GM12873 (cell line): ENCODE measurements at regions not wholly inside any gene's neighbourhood (a gene's known extent, or its start where the extent isn't known, plus 50 kb on each side); places are given as distances from the start of the nearest gene placed in this dataset.
A peak's percentile ranks its signal among the peaks of the same experiment; 100 is the strongest.

Experiments used
- TF ChIP-seq, protein P1 (sequence below): IDR thresholded peaks from 2 replicates; pipeline ENCODE4 v1.5.1; 2012; ENCODE audit warnings: low read depth, mild to moderate bottlenecking, moderate library complexity, low read length, control low read depth; ENCODE audit not compliant: insufficient read depth; ENCODE audit errors: missing control alignments

DNA sequence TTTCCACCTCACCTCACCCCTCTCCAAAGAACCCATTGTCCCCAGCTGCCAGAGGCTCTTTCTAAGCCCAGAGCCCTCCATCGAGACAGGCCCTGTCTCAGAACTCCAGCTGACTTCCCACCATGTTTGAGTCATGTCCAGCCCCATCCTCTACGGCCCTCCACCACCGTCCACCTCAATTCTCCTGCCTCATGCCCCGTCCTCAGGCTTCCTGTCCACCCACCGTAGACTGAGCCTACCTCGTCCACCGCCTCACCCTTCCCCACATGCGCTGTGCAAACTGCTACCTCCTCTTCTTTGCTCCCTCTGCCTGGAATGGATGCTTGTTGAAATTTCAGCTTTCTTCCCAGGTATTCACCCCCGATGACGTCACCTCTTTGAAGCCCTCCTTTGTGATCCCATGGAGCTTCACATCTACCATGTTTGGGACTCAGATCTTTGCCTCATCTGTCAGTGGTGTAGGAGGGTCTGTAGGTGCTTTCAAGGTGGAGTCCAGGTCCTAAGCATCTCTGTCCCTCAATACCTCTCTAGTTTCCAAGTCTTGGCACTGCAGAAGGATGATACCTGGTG lies 149.0 kb downstream of the MRM1 start:
- TF ChIP-seq, protein P1, sequence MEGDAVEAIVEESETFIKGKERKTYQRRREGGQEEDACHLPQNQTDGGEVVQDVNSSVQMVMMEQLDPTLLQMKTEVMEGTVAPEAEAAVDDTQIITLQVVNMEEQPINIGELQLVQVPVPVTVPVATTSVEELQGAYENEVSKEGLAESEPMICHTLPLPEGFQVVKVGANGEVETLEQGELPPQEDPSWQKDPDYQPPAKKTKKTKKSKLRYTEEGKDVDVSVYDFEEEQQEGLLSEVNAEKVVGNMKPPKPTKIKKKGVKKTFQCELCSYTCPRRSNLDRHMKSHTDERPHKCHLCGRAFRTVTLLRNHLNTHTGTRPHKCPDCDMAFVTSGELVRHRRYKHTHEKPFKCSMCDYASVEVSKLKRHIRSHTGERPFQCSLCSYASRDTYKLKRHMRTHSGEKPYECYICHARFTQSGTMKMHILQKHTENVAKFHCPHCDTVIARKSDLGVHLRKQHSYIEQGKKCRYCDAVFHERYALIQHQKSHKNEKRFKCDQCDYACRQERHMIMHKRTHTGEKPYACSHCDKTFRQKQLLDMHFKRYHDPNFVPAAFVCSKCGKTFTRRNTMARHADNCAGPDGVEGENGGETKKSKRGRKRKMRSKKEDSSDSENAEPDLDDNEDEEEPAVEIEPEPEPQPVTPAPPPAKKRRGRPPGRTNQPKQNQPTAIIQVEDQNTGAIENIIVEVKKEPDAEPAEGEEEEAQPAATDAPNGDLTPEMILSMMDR = no peak

DNA sequence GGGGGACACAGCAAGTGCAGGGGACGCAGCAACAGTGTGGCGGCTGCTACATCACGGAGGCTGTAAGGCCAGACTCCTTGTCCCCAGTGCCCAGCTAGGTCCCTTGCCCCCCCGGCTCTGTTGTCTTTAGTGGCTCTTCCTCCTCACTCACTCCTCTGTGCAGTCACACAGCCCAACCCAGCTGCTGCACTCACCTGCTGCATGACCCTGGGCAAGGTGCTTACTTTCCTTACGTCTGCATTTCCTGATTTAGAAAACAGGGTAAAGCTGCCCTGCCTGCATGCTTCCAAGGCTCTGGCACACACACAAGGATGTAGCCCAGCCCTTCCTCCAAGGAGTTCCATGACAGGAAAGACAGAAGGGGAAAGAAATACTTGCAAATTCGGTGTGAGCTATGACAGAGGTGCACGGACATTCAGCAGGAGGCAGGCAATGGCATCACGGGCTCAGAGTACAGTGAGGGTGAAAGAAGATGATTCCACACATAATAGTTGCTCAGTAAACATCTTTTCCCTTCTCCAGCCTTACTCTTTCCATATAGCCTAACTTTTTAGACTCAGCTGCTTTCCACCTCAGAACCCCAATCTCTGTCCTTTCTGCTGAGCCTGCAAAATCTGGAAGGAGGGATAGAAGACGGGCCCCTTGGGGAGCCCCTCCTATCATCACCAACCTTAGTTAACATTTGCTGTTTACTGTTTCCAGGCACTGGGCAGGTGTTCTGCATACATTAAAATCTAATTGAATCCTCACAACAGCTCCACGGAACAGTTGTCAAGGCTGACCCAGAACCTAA lies 150.9 kb downstream of the MRM1 start:
- TF ChIP-seq, protein P1 = no peak

DNA sequence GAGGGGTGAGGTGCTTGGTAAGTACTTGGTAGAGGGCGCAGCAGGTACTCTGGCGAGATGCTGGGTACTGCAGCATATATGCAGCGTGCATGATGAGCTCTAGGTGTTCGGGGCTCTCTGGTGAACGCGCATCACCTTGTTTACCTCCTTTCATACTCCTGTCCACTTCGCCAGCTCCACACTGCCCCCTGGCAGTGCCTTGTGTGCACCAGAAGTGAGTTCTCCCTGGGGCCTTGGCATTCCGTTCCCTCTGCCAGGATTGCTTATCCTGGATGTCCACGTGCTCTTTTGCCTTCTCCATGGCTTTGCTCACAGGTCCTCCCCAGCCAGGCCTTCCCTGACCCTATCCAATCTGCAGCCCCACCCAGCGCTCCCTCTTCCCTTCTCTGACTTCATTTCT lies 154.2 kb downstream of the MRM1 start:
- TF ChIP-seq, protein P1 = peak; percentile 69

DNA sequence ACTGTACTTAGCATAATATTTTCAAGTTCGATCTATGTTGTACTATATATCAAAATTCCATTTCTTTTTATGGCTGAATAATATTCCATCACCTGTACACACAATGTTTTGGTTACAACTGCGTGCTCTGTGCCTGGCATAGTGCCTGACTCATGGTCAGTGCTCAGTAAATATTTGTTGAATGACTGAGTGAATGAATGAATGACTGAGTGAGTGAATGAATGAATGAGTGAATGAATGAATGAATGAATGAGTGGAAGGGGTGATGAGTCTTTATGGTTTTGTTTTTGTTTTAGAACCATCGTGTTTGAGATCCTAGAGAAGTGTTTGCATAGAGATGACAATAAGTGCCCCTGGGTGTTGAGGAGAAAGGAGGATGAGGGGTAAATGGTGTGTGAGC lies 155.3 kb downstream of the MRM1 start:
- TF ChIP-seq, protein P1 = no peak

DNA sequence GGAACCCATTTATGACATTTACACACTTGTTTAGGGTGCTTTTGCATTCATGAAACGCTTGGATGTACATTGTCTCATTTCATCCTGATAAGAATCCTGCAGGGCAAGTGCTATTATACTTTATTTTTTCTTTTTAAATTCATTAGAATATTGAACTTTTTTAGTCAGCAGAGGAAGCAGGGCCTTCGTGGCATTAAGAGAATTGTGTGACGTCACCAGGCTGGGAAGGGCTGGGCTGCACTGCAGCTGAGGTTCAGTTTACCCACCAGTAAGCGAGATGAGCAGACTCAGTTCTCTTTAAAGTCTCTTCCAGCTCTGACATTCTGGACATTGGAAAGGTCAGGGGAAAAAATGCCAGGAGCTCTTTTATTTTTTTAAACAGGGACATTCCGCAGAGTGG lies 159.0 kb downstream of the MRM1 start:
- TF ChIP-seq, protein P1 = no peak

DNA sequence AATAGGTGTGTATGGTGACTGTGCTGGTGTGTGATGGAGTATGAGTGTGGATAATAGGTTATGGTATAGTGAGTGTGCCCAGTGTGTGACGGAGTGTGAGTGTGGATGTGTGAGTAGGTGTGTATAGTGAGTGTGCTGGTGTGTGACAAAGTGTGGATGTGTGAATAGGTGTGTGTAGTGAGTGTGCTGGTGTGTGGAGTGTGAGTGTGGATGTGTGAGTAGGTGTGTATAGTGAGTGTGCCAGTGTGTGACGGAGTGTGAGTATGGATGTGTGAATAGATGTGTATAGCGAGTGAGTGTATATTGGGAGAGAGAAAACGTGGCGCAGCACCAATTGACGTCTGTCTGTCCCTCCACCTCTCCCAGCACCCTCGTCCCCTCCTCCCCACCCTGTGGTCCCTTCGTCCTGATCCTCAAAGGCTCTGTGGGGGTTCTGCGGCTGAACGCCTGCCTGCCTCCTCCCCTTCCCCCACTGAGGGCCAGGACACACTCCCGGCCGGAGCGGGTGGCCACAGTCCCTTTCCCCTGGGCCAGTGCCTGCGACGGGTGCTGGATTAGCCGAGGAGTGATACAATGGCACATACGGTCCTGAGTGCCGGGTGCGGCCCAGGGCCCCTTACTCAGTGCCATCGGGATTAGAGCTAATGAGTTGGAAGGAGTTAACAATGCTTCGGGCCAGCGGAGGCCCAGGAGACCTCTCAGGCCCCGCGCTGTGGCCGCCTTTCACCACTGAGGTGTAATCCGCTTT lies 160.0 kb downstream of the MRM1 start:
- TF ChIP-seq, protein P1 = no peak

DNA sequence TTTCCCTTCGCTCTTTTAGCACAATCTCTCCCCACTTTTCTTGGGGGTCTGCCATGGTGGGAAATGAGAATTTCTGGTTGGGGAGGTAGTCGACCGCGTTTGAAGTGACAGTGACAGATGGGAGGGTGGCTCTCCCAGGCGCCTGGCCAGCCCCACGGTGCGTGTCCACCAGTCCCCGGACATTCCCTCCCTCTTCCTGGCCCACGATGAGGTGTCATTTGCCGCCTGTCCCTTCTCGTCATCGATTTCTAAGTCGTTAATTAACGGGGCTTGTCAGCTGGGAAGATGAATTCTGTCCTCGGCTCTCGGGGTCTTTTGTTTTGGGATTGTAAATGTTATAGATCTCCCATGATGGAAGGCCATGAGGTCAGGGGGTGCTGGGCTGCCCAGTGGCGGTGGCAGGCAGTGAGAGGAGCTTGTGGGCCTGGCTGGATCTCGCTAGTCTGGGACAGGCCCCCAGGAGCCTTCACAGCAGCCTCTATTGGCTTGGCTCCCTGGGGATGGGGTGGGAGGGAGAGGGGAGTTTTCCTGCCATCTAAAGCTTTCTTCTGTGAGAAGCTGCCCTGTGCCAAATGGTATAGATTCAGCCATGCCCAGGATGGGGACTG lies 164.2 kb downstream of the MRM1 start:
- TF ChIP-seq, protein P1 = no peak
